ENCODE measurements at regions not wholly inside any gene's neighbourhood (a gene's known extent, or its start where the extent isn't known, plus 50 kb on each side); places are given as distances from the start of the nearest gene placed in this dataset.
"Not testable (repeated sequence)": the region's sequence is repeated elsewhere in the genome, so short reads cannot be mapped to it uniquely, and the experiment has no call there.

DNA sequence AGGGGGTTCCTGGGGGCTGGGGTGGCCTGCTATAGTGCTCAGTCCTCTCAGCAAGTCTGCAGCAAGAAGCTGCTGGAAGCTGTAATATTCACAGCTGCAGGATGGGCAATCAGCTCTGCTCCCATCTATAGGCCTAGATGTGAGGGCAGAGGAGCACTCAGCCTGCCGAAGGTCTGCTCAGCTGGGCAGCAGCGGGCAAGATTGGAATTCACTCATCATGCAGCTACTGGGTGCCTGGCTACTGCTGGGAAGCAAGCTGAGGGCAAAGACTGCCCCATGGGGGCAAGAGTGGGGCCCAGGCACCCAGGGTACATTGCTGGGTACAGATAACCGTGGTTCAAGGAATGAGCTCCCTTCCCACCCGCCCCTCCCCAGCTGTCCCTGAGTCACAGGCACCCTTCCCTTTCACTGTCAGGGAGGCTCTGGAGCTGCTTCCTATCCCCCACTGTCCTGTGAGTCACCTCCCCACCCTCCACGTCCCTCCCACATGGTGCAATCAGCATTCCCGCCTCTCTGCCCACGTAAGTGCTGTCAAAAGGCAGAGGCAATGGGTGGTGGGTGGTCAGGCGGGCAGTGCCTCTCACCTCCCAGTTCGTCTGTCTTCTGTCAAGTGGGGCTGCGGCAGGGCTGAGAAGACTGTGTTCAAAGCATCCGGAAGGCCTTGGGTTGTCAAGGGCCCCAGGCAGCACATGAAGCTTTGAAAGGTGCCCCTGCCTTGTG is 169.2 kb downstream of the TRIM43 start:
- H3K4me3 ChIP-seq: no peak overlapping the region
- no peak overlapping the region for H3K27ac ChIP-seq

DNA sequence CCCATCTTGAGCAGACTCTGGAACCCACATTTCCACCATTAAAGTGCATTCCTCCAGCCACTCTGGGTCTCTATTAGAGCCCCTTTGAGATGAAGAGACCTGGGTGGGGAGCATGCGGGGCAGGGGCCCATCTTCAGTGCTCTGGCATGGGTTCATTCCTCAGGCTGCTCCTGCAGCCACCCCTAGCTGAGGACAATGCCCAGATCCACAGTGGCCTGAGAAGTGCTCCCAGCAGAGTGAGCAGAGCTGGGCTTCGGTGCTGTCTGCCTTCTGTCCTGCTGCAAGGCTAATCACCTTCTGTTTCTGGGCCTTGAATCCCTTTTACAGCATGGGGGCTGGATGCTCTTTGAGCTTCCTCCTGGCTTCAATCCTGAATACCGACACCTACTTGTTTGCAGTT is 169.8 kb downstream of the TRIM43 start:
- Histone ChIP-seq H3K27ac (no peak overlapping the region), H3K4me3 (no peak overlapping the region)

DNA sequence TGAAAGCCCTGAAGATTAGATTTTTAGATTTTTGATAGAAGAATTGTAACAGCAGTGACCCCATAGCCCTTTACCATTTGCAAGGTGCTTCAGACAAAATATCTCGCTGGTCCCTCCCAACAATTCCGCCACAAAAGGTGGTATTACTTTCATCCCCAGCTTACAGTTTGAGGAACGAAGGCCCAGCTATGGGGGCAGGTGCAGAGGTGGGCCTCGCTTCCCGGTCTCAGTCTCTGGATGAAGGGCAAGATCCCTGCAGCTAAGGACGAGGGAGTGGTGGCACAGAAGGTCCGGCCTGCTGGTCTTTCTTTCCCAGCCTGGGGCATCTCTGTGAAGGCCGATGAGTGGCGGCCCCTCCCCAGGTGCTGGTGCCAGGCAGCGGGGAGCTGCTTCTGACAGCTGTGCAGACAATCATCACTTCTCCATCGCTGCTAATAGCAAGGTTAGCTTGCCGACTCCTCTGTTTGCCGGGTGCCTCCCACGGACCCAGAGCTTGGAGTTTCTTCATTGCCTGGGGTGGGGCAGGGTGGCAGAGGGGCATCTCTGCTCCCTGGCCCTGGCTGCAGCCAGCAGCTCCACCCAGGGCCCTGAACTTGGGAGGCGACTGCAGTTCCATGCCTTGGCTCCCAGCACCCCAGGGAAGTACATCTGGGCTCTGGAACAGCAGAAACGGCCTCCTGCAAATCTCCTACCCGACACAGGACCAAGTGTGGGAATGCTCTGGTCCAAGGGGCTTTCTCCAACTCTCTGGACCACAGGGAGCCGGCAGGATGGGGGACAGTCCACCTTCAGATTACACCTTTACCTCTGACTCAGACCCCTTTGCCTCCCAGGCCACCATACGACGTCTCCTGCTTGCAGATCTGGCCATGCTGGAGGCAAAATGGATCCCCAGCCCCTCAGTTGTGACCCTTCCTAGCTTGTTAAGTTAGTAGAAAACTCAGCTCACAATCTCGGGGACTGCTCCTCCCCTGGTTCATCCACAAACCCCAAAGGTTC is 170.5 kb downstream of the TRIM43 start:
- H3K27ac ChIP-seq, H3K4me3 ChIP-seq: not testable (repeated sequence)

DNA sequence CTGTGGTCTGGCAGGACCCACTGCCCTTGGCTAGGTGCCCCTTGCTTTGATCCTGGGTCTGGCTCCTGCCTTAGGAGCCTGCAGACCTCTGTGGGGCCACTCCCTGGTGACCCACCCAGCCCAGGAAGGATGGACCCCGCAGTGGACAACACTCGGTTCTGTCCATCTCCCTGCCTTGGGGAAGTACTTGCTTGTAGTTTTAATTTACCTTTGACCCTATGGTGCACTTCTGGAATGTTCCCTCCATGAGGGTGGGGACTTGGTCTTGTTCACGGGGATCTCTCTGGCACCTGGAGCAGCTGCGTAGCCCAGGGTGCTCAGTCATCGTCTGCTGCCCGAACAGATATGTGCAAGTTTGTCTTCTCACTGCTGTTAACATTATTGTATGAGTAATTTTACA is 171.3 kb downstream of the TRIM43 start:
- H3K27ac ChIP-seq, H3K4me3 ChIP-seq: not testable (repeated sequence)

DNA sequence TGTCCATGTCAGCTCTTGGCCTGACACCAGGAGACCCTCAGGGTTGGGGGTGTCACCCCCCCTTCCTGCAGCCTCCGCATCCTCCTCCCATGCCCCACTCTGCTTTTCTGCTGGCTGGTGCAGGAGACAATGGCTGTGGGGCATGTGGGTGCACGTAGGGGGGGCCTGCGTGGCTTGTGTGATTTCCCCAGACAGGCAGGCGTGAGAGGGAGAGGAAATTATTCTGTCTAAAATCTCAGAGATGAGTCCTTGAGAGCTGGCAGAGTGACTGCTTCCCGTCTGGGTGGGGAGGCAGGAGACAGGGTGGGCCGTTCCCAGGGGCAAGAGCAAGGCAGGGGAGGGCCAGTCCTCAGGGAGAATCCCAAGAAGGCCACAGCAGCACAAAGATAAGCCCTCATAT is 173.2 kb downstream of the TRIM43 start:
- H3K4me3 ChIP-seq, H3K27ac ChIP-seq: not testable (repeated sequence)

DNA sequence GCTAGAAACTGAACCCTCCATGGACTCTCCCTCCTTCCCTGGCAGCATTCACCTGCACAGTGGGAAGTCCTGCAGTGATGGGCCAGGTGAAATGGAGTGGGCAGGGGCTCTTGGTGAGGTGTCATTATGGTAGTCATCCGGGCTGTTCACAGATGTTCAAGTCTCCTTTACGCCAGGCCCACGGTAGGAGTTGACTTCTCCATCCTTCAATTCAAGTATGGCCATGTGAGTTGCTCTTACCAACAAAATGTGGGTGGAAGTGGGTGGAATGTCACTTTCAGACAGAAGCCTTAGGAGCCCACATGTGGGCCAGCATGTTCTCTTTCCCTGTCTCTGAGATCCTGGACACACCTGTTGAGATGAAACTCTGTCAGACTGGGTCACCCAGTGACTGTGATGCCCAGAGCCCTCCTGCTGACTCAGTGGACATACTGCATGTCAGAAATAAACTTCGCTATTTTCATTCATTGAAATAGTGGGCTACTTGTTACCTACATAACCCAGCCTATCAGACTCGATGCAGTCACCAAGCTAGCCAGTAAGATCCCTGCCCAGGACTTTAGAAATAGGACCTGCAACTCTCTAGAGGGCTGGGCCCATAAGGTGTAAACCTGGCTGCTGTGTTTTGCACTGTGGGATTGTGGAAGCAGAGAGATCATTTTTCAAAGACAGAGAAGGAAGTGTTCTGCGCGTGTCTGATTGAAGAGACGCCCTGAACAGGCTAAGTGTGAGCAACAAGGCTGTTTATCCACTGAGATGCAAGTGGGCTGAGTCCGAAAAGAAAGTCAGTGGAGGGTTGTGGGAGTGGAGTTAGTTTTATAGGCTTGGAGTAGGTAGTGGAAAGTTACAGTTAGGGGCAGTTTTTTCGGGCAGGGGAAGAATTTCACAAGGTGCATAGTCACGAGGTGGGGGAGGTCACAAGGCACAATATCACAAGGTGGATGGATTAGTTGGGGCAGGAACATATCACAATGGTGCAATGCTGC is 174.4 kb downstream of the TRIM43 start:
- not testable (repeated sequence) for H3K4me3 ChIP-seq, H3K27ac ChIP-seq

DNA sequence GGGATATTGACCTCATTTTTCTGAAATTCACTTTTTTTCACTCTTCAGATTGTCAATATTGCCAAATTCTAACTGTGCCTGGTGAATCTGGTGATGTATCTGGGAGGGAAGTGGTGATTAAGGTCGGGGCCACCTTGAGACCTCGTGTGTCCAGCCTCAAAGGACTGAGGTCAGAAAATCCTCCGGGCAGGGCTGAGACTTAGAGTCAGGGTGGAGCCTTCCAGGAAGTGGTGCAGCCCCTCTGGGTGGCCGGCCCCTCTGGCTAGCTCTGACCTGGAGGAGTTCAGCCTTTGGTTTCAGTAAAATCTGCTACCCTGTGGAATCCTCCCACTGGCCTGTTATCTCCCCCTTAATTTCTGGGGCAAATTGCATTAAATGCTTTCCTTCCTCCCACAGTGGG is 175.7 kb downstream of the TRIM43 start:
- not testable (repeated sequence) for H3K4me3 ChIP-seq, H3K27ac ChIP-seq

DNA sequence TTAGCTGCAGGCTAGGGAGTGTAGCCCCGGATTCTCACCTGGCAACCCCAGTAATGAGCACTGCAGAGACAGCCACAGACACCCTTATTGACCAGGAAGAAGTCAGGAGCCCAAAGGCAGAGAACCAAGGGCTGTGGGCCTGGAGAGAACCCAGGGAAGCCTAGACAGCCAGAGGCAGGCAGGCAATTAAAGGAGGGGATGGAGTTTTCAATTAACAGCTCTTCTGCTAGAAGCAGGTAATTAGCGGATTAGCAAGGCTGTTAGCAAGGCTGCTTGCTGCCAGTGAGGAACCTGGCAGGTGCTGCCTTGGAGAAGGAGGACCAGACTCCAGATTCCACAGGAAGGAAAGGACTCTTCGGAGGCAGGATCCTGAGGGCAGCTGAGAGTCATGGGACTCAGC is 176.1 kb downstream of the TRIM43 start:
- not testable (repeated sequence) for H3K27ac ChIP-seq, H3K4me3 ChIP-seq

DNA sequence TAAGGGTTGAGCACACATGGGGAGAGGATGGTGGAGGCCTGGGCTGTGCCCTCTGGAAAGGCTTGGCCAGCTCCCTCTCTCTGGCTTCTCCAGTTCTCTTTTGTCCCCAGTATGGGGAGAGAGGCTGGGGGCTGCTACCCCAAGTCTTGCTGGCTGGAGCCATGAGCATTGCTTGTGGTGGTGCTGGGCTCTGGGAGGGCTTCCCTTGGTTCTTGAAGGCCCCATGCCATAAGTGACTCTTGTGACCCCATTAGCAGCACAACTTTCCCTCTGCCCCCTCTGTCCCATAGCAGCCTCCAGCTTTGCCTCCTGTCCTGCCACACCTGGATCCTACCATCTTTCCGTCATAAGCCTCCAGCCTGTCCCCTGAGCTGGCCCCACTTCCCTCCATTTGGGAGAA is 177.5 kb downstream of the TRIM43 start:
- H3K4me3 ChIP-seq, H3K27ac ChIP-seq: not testable (repeated sequence)

DNA sequence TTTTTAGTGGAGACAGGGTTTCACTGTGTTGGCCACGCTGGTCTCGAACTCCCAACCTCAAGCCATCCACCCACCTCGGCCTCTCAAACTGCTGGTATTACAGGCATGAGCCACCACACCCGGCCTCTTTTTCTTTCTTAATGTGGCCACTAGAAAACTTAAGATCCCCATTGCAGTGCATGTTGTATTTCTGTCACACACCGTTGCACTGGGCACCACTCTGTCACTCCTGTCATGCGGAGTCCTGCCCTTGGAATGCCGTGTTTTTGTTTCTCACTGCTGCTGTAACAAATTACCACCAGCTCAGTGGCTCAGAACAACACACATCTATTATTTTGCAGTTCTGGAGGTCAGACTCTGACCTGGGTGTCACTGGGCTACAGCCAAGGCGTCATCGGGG is 178.9 kb downstream of the TRIM43 start:
- not testable (repeated sequence) for H3K4me3 ChIP-seq, H3K27ac ChIP-seq

DNA sequence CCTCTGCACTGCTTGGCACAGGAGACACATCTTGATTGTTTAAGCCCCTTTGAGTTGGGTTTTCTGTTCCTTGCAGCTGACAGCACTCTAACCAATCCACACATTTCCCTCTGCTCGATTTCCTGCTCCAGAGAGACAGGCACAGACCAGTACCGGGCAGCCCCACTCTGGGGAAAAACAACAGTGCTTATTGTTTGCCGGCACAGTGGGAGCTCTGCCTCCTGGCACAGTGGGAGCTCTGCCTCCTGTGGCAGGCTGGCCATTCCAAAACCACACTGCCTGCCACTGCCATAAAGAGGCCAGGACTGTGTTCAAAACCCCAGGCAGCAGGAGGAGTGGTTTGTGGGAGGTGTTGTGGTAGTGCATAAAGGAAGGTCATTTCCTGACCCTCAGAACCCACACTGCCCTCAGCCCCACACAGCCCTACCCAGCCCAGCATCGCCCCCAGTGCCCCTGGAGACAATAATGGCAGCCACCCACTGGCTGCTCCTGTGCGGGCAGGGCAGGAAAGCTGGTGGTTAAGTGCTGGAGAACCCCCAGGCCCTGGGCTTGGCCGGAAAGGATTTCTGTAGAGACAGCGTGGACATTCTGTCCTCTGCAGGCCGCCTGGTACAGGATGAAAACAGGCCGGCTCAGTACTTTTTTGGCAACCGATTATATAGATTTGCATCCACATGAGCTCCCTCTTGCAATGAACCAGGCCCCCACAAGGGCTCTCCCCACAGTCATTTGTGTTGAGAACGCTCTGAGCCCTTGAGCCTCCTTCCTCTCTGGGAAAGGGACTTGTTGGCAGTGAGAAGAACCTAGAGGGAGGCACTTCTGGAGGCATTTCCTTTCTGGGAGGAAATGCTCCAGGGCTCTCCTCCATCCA is 182.8 kb downstream of the TRIM43 start:
- H3K27ac ChIP-seq, H3K4me3 ChIP-seq: not testable (repeated sequence)

DNA sequence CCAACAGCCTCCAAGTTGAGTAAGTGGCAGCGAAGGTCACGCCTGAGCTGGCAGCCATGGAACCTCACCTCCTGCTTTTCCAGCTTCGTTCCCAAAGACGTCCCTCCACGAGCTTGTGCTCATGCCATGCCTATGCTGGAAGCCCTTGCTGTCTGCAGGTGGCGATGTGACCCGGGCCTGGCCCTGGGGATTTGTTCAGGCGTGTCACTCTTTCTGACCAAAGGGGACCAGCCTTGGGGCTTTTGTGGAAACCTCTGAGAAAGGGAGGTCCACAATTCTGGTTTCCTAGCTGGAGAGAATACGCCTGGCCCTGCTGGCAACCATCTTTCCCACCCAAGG is 183.4 kb downstream of the TRIM43 start:
- H3K27ac ChIP-seq: not testable (repeated sequence)

More for the DNA sequence above, 183.4 kb downstream of the TRIM43 start:
- not testable (repeated sequence) for H3K4me3 ChIP-seq
